OCI-LY7 (cell line): ENCODE measurements at regions not wholly inside any gene's neighbourhood (a gene's known extent, or its start where the extent isn't known, plus 50 kb on each side); places are given as distances from the start of the nearest gene placed in this dataset.

ENCODE experiments used
- CTCF ChIP-seq: fragments of 200-600 bp; sonication (generic); conservative IDR thresholded peaks from 2 replicates; pipeline ENCODE4 v1.5.1; 2014; ENCODE audit warnings: mild to moderate bottlenecking, antibody characterized with exemption, low read length, moderate library complexity, mixed read lengths
- EZH2phosphoT487 ChIP-seq: fragments of 200-600 bp; sonication (generic); IDR thresholded peaks from 2 replicates; pipeline ENCODE4 v1.6.1; 2018; ENCODE audit warnings: low read depth, borderline replicate concordance, mild to moderate bottlenecking, mixed run types, antibody characterized with exemption, low read length, moderate library complexity, mixed read lengths

GRCh38 chr5:56596155-56596554 lies 219.2 kb upstream of the MAP3K1 start:
- no peak for TF ChIP-seq CTCF
- TF ChIP-seq EZH2phosphoT487, result no peak
